Uterus (tissue), 3 donors: ENCODE measurements at regions not wholly inside any gene's neighbourhood (a gene's known extent, or its start where the extent isn't known, plus 50 kb on each side); places are given as distances from the start of the nearest gene placed in this dataset.

ENCODE experiments used
- DNase-seq, 2 donors: peaks; one replicate each; pipeline ENCODE4 v3.0.0-alpha.2; 2019 to 2020
- H3K27ac ChIP-seq, 2 donors: fragments of 200-600 bp; sonication (generic); 1 replicate in 1 of 2; 2 replicates in 1 of 2; pipeline ENCODE4 v1.5.1; 2016 to 2018
- H3K27me3 ChIP-seq, 2 donors: fragments of 200-600 bp; sonication (generic); one replicate each; pipeline ENCODE4 v1.5.1; 2018 to 2019; ENCODE audit warnings: control low read depth in 1 of 2
- H3K36me3 ChIP-seq, 2 donors: fragments of 200-600 bp; sonication (generic); one replicate each; pipeline ENCODE4 v1.5.1; 2019; ENCODE audit warnings: control low read depth in 1 of 2
- H3K4me1 ChIP-seq, 2 donors: fragments of 200-600 bp; sonication (generic); one replicate each; pipeline ENCODE4 v1.5.1; 2018 to 2019; ENCODE audit warnings: control low read depth in 1 of 2
- H3K4me3 ChIP-seq, 2 donors: fragments of 200-600 bp; sonication (generic); 1 replicate in 1 of 2; 2 replicates in 1 of 2; pipeline ENCODE4 v1.5.1; 2018 to 2019; ENCODE audit warnings: mild to moderate bottlenecking in 1 of 2
- H3K9me3 ChIP-seq, 2 donors: fragments of 200-600 bp; sonication (generic); one replicate each; pipeline ENCODE4 v1.5.1; 2019; ENCODE audit warnings: control low read depth in 1 of 2
- POLR2A ChIP-seq, 2 donors: fragments of 450-650 bp; IDR thresholded peaks; one replicate each; pipeline ENCODE4 v1.6.1; 2016; ENCODE audit warnings: antibody characterized with exemption in 2 of 2, mild to moderate bottlenecking in 1 of 2, moderate library complexity in 1 of 2
- intact Hi-C: fragments of 100-400 bp; cut with DNase I; formaldehyde crosslinking; loops from one replicate; pipeline ENCODE4 v1.15.1; 2023; ENCODE audit warnings: low total_unique reads
- TF ChIP-seq, protein P1 (sequence below), 4 experiments: fragments of 200-600 bp in 2 of 4; fragments of 450-650 bp in 2 of 4; sonication (generic) in 2 of 4; IDR thresholded peaks; one replicate each; pipeline ENCODE4 v1.5.1; 2016 to 2019; ENCODE audit warnings: antibody characterized with exemption in 4 of 4, mild to moderate bottlenecking in 2 of 4, moderate library complexity in 1 of 4
- donor health status: DM: yes; HTN: yes; CAD: no.

DNA sequence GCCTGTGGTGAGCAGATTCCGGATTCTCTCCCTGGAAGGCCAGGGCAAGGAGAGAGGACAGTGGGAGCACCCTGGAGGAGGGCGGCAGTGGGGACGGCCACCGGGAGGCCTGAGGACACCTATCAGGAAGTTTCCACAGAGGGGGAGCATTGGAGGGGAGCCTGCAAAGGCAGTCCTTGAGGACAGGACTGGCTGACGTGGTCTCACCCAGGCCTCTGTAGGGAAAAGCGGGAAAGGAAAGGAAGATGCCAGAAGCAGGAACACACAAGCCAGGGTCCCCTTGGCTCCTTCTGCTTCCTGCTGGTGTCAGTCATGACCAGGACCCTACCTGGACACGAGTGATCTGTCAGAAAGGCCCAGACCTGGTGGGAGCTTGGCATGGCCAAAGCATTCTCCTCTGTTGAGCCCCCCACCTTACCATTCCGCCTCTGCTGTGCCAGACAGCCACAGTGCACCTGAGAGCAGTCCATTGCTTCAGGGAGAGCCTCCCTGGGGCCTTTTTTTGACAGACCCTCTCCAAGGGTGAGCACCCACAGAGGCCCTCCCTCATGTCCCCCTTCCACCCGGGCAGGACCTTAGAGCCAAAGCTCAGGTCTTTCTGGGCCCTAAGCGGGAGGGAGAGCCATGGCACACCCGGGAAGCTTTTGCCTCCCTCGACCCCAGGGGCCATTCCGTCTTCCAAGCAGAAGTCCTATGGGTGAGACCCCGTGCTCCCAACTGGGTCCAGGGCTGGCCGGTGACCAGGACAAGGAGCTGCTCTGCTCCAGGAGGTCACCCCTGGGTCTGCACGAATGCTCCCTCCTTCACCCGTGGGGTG, 333.1 kb downstream of the DYSF start:
- intact Hi-C loops, result no loop called here

DNA sequence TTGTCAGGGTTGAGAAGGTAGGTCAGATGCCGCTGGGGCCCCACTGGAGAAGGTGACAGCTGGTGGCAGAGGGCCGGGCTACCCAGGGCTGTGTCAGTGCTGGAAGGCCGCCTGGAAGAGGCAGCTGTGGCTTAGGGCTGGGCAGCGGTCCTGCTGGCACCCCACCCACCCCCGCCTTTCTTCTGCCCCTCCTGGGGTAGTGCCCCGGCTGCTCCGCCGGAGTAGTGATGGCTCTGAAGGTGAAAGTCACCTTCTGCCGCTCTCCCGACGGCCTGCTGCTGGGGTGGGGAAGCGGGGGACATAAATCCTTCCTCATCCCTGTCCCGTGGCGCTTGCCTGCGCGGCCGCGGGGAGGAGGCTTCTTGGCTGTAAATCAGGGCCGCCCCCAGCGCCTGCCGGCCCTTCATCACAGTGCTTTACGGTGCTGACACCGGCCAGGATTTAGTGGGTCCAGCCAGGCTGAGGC, 332.2 kb downstream of the DYSF start:
- no peaks in the 10 kb centered on the region for H3K27me3 ChIP-seq
- H3K36me3 ChIP-seq, result no peaks in the 10 kb centered on the region
- TF ChIP-seq POLR2A (IDR thresholded peaks at IDR 0.05), result no peak
- TF ChIP-seq, protein P1, sequence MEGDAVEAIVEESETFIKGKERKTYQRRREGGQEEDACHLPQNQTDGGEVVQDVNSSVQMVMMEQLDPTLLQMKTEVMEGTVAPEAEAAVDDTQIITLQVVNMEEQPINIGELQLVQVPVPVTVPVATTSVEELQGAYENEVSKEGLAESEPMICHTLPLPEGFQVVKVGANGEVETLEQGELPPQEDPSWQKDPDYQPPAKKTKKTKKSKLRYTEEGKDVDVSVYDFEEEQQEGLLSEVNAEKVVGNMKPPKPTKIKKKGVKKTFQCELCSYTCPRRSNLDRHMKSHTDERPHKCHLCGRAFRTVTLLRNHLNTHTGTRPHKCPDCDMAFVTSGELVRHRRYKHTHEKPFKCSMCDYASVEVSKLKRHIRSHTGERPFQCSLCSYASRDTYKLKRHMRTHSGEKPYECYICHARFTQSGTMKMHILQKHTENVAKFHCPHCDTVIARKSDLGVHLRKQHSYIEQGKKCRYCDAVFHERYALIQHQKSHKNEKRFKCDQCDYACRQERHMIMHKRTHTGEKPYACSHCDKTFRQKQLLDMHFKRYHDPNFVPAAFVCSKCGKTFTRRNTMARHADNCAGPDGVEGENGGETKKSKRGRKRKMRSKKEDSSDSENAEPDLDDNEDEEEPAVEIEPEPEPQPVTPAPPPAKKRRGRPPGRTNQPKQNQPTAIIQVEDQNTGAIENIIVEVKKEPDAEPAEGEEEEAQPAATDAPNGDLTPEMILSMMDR (IDR thresholded peaks at IDR 0.05), result no peak
- no peak for DNase-seq
- H3K4me3 ChIP-seq, result no peak overlapping the region
- H3K4me1 ChIP-seq, result no peaks in the 10 kb centered on the region
- intact Hi-C loops, result no loop called here
- no peak overlapping the region for H3K27ac ChIP-seq
- H3K9me3 ChIP-seq, result no peaks in the 10 kb centered on the region

More for the DNA sequence above, 333.1 kb downstream of the DYSF start:
- DNase-seq, result no peak
- no peak overlapping the region for H3K4me3 ChIP-seq
- H3K27ac ChIP-seq, result no peak overlapping the region
- no peaks in the 10 kb centered on the region for H3K9me3 ChIP-seq
- no peaks in the 10 kb centered on the region for H3K4me1 ChIP-seq
- H3K27me3 ChIP-seq, result no peaks in the 10 kb centered on the region
- TF ChIP-seq, protein P1 (IDR thresholded peaks at IDR 0.05), result no peak
- TF ChIP-seq POLR2A (IDR thresholded peaks at IDR 0.05), result no peak
- H3K36me3 ChIP-seq, result no peaks in the 10 kb centered on the region

DNA sequence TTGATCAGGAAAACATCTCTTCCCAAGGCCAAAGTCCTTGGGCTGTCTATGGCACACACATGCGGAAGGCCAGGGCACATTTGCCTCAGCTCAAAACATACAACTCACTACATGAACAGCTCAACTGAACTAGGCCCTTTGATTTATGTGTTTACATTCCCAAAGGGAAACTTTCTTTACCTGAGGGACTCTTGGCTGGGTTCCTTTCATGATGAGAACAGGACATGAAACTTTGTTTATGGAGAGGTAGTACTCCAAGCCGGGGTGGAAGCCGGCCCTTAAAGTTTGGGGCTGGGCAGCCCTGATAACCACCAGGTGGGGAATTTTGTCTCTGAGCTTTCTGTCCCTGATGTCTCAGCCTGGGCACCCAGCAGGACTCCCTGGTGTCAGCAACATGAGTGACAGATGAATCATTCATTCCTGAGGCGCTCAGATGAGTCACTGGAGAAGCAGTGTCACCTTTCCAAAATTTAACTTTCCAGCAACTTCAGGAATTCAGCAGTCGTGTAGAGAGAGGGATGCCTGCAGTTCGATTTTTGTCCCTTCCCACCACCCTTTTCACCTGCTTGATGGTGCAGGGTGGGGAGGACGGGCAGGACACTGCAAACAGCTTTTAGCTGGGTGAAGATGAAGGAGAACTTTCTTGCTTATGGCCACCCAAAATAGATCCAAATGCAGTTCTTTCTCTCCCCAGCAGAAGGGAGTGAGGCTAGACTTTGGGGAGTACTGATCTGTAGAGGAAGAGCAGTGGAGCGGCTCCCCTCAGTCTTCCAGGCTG, 331.6 kb downstream of the DYSF start:
- H3K27me3 ChIP-seq, result no peaks in the 10 kb centered on the region
- H3K36me3 ChIP-seq, result no peaks in the 10 kb centered on the region
- no peak for DNase-seq
- H3K27ac ChIP-seq, result no peak overlapping the region
- intact Hi-C loops, result no loop called here
- H3K4me3 ChIP-seq, result no peak overlapping the region
- H3K4me1 ChIP-seq, result no peaks in the 10 kb centered on the region
- TF ChIP-seq, protein P1 (IDR thresholded peaks at IDR 0.05), result no peak
- TF ChIP-seq POLR2A (IDR thresholded peaks at IDR 0.05), result no peak
- H3K9me3 ChIP-seq, result no peaks in the 10 kb centered on the region

DNA sequence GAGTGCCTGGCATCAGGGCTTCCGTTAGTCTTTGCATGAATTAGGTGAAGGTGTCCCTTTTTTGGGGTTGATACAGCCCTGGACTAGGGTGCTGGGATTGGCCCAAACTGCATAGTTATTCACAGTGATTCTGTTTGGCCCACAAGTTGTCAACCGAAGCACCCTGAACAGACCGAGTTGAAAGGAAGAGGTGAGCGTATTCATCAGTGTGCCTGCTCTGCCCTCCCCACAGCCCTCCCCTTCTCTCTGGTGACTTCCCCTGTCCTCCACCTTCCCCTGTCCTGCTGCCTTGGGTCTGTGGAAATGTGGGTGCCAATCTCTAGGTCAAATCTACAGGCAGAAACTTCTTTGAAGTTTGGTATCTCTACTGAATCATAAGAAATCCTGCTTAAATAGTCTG, 330.5 kb downstream of the DYSF start:
- no peak for TF ChIP-seq POLR2A (IDR thresholded peaks at IDR 0.05)
- TF ChIP-seq, protein P1 (IDR thresholded peaks at IDR 0.05), result no peak

GRCh38 chr2:71783215-71783614, 329.9 kb downstream of the DYSF start:
- no peaks in the 10 kb centered on the region for H3K4me1 ChIP-seq
- TF ChIP-seq, protein P1 (IDR thresholded peaks at IDR 0.05), result no peak
- TF ChIP-seq POLR2A (IDR thresholded peaks at IDR 0.05), result no peak
- no peak overlapping the region for H3K27ac ChIP-seq
- intact Hi-C loops, result no loop called here
- H3K36me3 ChIP-seq, result no peaks in the 10 kb centered on the region
- no peak for DNase-seq
- no peaks in the 10 kb centered on the region for H3K27me3 ChIP-seq
- H3K9me3 ChIP-seq, result no peaks in the 10 kb centered on the region
- H3K4me3 ChIP-seq, result no peak overlapping the region

More for the DNA sequence above, 330.5 kb downstream of the DYSF start:
- DNase-seq, result no peak
- Histone ChIP-seq H3K27me3 (no peaks in the 10 kb centered on the region), H3K36me3 (no peaks in the 10 kb centered on the region), H3K27ac (no peak overlapping the region), H3K4me1 (no peaks in the 10 kb centered on the region), H3K4me3 (no peak overlapping the region), H3K9me3 (no peaks in the 10 kb centered on the region)
- intact Hi-C loops, result no loop called here
